HEK293 (cell line): ENCODE measurements at regions not wholly inside any gene's neighbourhood (a gene's known extent, or its start where the extent isn't known, plus 50 kb on each side); places are given as distances from the start of the nearest gene placed in this dataset.

ENCODE experiments used
- KLF16 ChIP-seq: fragments of 450-650 bp; formaldehyde crosslinking; IDR thresholded peaks from 2 replicates; pipeline ENCODE4 v1.5.1; 2017; ENCODE audit warnings: missing biosample characterization, missing genetic modification characterization
- ZBTB1 ChIP-seq: fragments of 450-650 bp; formaldehyde crosslinking; IDR thresholded peaks from 2 replicates; pipeline ENCODE4 v1.5.1; 2016; ENCODE audit warnings: missing biosample characterization, missing genetic modification characterization
- ZNF10 ChIP-seq: fragments of 450-650 bp; formaldehyde crosslinking; IDR thresholded peaks from 2 replicates; pipeline ENCODE4 v1.5.1; 2017; ENCODE audit warnings: missing biosample characterization, missing genetic modification characterization
- ZNF292 ChIP-seq: fragments of 450-650 bp; formaldehyde crosslinking; IDR thresholded peaks from 2 replicates; pipeline ENCODE4 v1.5.1; 2016; ENCODE audit warnings: low read depth, missing biosample characterization, missing genetic modification characterization, borderline replicate concordance
- ZNF354C ChIP-seq: fragments of 450-650 bp; formaldehyde crosslinking; IDR thresholded peaks from 2 replicates; pipeline ENCODE4 v1.5.1; 2016; ENCODE audit warnings: missing biosample characterization, missing genetic modification characterization, low read depth, borderline replicate concordance
- ZNF600 ChIP-seq: fragments of 450-650 bp; formaldehyde crosslinking; IDR thresholded peaks from 2 replicates; pipeline ENCODE4 v1.5.1; 2016; ENCODE audit warnings: missing biosample characterization, missing genetic modification characterization
- TF ChIP-seq, protein P1 (sequence below): sonication (generic); formaldehyde crosslinking; IDR thresholded peaks from 2 replicates; pipeline ENCODE4 v1.8.1; 2022; ENCODE audit warnings: mild to moderate bottlenecking, moderate library complexity, missing genetic modification reagents
- TF ChIP-seq, protein P2 (sequence below): fragments of 450-650 bp; formaldehyde crosslinking; IDR thresholded peaks from 2 replicates; pipeline ENCODE4 v1.5.1; 2016; ENCODE audit warnings: missing biosample characterization, missing genetic modification characterization
- TF ChIP-seq, protein P3 (sequence below): fragments of 450-650 bp; formaldehyde crosslinking; IDR thresholded peaks from 2 replicates; pipeline ENCODE4 v1.5.1; 2016; ENCODE audit warnings: missing biosample characterization, missing genetic modification characterization
- TF ChIP-seq, protein P4 (sequence below): fragments of 450-650 bp; formaldehyde crosslinking; IDR thresholded peaks from 2 replicates; pipeline ENCODE4 v1.5.1; 2016; ENCODE audit warnings: missing biosample characterization, missing genetic modification characterization
- TF ChIP-seq, protein P5 (sequence below): fragments of 450-650 bp; formaldehyde crosslinking; optimal IDR thresholded peaks from 2 replicates; pipeline ENCODE3; 2016; ENCODE audit warnings: missing biosample characterization, mild to moderate bottlenecking, missing genetic modification characterization
- TF ChIP-seq, protein P6 (sequence below): fragments of 450-650 bp; IDR thresholded peaks from 2 replicates; pipeline ENCODE4 v1.5.1; 2018; ENCODE audit warnings: missing biosample characterization, mild to moderate bottlenecking, missing genetic modification characterization

DNA sequence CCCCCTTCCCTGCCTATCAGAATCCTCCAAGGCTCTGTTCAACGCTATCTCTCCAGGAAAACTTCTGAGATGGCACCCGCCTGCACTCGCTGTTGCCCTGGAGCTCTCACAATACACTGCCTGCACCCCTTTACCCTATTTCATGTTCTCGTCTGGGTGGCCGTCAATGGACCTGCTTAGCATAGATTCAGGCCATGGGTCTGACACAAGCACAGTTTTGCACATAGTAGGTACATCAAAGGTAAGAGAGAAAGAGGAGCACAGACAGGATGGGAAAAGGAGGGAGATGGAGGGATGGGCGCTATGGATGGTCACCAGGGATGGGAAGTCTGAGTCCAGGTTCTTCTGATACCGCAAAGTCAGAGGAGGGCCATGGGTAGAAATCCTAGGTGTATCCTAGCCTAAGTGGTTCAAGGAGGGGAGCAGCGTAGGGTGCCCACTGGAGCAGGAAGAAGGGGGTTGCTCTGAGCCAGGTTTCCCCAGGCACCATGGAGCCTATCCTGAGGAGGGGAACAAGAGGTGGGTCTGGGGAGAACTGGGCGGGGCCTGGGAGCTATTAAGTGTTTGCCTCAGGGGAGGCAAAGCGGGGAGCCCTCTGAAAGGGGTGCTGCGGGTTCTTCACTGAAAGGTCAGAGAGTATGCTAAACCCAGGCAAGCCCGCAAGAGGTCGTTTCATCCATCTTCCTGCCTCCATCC lies 89.3 kb downstream of the MRPL14 start:
- TF ChIP-seq, protein P1, sequence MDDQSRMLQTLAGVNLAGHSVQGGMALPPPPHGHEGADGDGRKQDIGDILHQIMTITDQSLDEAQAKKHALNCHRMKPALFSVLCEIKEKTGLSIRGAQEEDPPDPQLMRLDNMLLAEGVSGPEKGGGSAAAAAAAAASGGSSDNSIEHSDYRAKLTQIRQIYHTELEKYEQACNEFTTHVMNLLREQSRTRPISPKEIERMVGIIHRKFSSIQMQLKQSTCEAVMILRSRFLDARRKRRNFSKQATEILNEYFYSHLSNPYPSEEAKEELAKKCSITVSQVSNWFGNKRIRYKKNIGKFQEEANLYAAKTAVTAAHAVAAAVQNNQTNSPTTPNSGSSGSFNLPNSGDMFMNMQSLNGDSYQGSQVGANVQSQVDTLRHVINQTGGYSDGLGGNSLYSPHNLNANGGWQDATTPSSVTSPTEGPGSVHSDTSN (CRISPR knock-in tag), result no peak
- TF ChIP-seq, protein P2, sequence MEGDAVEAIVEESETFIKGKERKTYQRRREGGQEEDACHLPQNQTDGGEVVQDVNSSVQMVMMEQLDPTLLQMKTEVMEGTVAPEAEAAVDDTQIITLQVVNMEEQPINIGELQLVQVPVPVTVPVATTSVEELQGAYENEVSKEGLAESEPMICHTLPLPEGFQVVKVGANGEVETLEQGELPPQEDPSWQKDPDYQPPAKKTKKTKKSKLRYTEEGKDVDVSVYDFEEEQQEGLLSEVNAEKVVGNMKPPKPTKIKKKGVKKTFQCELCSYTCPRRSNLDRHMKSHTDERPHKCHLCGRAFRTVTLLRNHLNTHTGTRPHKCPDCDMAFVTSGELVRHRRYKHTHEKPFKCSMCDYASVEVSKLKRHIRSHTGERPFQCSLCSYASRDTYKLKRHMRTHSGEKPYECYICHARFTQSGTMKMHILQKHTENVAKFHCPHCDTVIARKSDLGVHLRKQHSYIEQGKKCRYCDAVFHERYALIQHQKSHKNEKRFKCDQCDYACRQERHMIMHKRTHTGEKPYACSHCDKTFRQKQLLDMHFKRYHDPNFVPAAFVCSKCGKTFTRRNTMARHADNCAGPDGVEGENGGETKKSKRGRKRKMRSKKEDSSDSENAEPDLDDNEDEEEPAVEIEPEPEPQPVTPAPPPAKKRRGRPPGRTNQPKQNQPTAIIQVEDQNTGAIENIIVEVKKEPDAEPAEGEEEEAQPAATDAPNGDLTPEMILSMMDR, result no peak
- TF ChIP-seq, protein P3, sequence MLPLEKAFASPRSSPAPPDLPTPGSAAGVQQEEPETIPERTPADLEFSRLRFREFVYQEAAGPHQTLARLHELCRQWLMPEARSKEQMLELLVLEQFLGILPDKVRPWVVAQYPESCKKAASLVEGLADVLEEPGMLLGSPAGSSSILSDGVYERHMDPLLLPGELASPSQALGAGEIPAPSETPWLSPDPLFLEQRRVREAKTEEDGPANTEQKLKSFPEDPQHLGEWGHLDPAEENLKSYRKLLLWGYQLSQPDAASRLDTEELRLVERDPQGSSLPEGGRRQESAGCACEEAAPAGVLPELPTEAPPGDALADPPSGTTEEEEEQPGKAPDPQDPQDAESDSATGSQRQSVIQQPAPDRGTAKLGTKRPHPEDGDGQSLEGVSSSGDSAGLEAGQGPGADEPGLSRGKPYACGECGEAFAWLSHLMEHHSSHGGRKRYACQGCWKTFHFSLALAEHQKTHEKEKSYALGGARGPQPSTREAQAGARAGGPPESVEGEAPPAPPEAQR, result no peak
- TF ChIP-seq KLF16 (no peak), ZBTB1 (tag by site-specific recombination) (no peak), ZNF354C (tag by site-specific recombination) (no peak), ZNF292 (tag by site-specific recombination) (no peak), ZNF10 (tag by site-specific recombination) (no peak), ZNF600 (tag by site-specific recombination) (no peak)
- TF ChIP-seq, protein P4, sequence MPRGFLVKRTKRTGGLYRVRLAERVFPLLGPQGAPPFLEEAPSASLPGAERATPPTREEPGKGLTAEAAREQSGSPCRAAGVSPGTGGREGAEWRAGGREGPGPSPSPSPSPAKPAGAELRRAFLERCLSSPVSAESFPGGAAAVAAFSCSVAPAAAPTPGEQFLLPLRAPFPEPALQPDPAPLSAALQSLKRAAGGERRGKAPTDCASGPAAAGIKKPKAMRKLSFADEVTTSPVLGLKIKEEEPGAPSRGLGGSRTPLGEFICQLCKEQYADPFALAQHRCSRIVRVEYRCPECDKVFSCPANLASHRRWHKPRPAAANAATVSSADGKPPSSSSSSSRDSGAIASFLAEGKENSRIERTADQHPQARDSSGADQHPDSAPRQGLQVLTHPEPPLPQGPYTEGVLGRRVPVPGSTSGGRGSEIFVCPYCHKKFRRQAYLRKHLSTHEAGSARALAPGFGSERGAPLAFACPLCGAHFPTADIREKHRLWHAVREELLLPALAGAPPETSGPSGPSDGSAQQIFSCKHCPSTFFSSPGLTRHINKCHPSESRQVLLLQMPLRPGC (tag by site-specific recombination), result no peak
- TF ChIP-seq, protein P5, sequence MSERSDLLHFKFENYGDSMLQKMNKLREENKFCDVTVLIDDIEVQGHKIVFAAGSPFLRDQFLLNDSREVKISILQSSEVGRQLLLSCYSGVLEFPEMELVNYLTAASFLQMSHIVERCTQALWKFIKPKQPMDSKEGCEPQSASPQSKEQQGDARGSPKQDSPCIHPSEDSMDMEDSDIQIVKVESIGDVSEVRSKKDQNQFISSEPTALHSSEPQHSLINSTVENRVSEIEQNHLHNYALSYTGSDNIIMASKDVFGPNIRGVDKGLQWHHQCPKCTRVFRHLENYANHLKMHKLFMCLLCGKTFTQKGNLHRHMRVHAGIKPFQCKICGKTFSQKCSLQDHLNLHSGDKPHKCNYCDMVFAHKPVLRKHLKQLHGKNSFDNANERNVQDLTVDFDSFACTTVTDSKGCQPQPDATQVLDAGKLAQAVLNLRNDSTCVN (tag by site-specific recombination), result no peak
- TF ChIP-seq, protein P6, sequence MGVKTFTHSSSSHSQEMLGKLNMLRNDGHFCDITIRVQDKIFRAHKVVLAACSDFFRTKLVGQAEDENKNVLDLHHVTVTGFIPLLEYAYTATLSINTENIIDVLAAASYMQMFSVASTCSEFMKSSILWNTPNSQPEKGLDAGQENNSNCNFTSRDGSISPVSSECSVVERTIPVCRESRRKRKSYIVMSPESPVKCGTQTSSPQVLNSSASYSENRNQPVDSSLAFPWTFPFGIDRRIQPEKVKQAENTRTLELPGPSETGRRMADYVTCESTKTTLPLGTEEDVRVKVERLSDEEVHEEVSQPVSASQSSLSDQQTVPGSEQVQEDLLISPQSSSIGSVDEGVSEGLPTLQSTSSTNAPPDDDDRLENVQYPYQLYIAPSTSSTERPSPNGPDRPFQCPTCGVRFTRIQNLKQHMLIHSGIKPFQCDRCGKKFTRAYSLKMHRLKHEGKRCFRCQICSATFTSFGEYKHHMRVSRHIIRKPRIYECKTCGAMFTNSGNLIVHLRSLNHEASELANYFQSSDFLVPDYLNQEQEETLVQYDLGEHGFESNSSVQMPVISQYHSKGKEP (tag by site-specific recombination), result no peak
